ENCODE measurements at regions not wholly inside any gene's neighbourhood (a gene's known extent, or its start where the extent isn't known, plus 50 kb on each side); places are given as distances from the start of the nearest gene placed in this dataset.
A peak's percentile ranks its signal among the peaks of the same experiment; 100 is the strongest.

GRCh38 chr1:209513226-209513625, 70.3 kb upstream of the CAMK1G start:
- TF ChIP-seq CTCF (IDR thresholded peaks at IDR 0.05; ENCODE audit: borderline replicate concordance, extremely low read depth, low read length, poor library complexity, severe bottlenecking) (peak; percentile 70), EZH2 (IDR thresholded peaks at IDR 0.05; ENCODE audit: borderline replicate concordance, low read depth, low read length, severe bottlenecking) (no peak)

Data from DND-41 (cell line).